ENCODE measurements at regions not wholly inside any gene's neighbourhood (a gene's known extent, or its start where the extent isn't known, plus 50 kb on each side); places are given as distances from the start of the nearest gene placed in this dataset.

DNA sequence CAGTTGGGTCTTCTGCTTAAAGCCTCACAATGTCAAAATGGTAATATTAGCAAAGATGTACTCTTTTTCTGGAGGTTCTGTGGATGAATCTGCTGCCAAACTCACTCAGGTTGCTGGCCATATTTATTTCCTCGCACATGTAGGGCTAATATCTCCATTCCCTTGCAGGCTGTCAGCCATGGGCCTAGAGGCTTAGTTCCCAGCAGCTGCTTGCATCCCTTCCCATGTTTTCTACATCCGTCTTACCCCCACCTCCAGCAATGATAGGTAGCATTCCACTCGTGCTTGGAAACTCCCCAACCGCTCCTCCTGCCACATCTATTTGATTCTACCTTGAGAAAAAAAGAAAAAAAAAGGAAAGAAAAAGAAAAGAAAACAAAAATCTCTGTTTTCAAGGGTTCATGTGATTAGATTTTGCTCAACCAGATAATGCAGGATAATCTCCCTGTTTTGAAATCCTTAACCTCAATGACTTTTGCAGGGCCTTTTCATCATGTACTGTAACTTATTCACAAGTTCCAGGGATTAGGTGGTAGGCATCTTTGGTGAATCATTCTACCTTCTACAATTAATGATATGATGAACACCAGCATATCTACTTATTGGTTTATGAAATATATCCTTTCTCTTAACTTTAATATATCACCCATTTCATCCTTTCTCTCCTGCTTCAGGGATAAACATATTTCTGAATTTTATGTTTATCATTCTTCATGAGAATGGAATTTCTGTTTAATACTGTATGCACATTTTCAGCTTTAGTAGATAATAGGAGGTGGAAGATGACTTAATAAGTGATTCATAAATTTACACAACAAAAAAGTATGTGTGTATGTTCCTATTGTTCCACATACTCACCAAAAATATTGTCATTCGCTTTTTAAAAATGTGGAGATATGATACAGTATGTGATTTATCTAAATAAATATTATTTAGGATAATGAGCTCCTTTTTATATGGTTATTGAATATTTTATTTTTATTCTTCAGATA is 931.9 kb downstream of the SLITRK5 start:
- TF ChIP-seq, protein P1, sequence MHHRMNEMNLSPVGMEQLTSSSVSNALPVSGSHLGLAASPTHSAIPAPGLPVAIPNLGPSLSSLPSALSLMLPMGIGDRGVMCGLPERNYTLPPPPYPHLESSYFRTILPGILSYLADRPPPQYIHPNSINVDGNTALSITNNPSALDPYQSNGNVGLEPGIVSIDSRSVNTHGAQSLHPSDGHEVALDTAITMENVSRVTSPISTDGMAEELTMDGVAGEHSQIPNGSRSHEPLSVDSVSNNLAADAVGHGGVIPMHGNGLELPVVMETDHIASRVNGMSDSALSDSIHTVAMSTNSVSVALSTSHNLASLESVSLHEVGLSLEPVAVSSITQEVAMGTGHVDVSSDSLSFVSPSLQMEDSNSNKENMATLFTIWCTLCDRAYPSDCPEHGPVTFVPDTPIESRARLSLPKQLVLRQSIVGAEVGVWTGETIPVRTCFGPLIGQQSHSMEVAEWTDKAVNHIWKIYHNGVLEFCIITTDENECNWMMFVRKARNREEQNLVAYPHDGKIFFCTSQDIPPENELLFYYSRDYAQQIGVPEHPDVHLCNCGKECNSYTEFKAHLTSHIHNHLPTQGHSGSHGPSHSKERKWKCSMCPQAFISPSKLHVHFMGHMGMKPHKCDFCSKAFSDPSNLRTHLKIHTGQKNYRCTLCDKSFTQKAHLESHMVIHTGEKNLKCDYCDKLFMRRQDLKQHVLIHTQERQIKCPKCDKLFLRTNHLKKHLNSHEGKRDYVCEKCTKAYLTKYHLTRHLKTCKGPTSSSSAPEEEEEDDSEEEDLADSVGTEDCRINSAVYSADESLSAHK (tag by site-specific recombination; IDR thresholded peaks at IDR 0.05), result no peak
- TF ChIP-seq, protein P2, sequence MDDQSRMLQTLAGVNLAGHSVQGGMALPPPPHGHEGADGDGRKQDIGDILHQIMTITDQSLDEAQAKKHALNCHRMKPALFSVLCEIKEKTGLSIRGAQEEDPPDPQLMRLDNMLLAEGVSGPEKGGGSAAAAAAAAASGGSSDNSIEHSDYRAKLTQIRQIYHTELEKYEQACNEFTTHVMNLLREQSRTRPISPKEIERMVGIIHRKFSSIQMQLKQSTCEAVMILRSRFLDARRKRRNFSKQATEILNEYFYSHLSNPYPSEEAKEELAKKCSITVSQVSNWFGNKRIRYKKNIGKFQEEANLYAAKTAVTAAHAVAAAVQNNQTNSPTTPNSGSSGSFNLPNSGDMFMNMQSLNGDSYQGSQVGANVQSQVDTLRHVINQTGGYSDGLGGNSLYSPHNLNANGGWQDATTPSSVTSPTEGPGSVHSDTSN (CRISPR knock-in tag; IDR thresholded peaks at IDR 0.05), result no peak
- TF ChIP-seq, protein P3, sequence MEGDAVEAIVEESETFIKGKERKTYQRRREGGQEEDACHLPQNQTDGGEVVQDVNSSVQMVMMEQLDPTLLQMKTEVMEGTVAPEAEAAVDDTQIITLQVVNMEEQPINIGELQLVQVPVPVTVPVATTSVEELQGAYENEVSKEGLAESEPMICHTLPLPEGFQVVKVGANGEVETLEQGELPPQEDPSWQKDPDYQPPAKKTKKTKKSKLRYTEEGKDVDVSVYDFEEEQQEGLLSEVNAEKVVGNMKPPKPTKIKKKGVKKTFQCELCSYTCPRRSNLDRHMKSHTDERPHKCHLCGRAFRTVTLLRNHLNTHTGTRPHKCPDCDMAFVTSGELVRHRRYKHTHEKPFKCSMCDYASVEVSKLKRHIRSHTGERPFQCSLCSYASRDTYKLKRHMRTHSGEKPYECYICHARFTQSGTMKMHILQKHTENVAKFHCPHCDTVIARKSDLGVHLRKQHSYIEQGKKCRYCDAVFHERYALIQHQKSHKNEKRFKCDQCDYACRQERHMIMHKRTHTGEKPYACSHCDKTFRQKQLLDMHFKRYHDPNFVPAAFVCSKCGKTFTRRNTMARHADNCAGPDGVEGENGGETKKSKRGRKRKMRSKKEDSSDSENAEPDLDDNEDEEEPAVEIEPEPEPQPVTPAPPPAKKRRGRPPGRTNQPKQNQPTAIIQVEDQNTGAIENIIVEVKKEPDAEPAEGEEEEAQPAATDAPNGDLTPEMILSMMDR (tag by site-specific recombination; IDR thresholded peaks at IDR 0.05), result no peak
- TF ChIP-seq GFI1B (tag by site-specific recombination; IDR thresholded peaks at IDR 0.05) (no peak), OSR2 (tag by site-specific recombination; IDR thresholded peaks at IDR 0.05) (no peak), ZNF121 (tag by site-specific recombination; IDR thresholded peaks at IDR 0.05) (no peak), ZNF37A (tag by site-specific recombination; IDR thresholded peaks at IDR 0.05) (no peak), ZNF548 (tag by site-specific recombination; IDR thresholded peaks at IDR 0.05) (no peak)
- TF ChIP-seq, protein P4, sequence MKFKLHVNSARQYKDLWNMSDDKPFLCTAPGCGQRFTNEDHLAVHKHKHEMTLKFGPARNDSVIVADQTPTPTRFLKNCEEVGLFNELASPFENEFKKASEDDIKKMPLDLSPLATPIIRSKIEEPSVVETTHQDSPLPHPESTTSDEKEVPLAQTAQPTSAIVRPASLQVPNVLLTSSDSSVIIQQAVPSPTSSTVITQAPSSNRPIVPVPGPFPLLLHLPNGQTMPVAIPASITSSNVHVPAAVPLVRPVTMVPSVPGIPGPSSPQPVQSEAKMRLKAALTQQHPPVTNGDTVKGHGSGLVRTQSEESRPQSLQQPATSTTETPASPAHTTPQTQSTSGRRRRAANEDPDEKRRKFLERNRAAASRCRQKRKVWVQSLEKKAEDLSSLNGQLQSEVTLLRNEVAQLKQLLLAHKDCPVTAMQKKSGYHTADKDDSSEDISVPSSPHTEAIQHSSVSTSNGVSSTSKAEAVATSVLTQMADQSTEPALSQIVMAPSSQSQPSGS (tag by site-specific recombination; IDR thresholded peaks at IDR 0.05; ENCODE audit: low read depth), result no peak

Measured in HEK293 (cell line).